Left hindlimb (tissue), 1 donor: ENCODE measurements at regions not wholly inside any gene's neighbourhood (a gene's known extent, or its start where the extent isn't known, plus 50 kb on each side); places are given as distances from the start of the nearest gene placed in this dataset.

Experiments used
- DNase-seq: peaks from one replicate; pipeline ENCODE4 v3.0.0-alpha.2; 2018

GRCh38 chr12:126343321-126343720 lies 1278.1 kb downstream of the AACS start:
- no peak for DNase-seq

- DNase-seq = no peak
These were observed 1280.9 kb downstream of the AACS start for GRCh38 chr12:126346087-126346486.

- no peak for DNase-seq
These were observed 1282.2 kb downstream of the AACS start for GRCh38 chr12:126347421-126347820.

- no peak for DNase-seq
These were observed 1284.1 kb downstream of the AACS start for GRCh38 chr12:126349383-126349782.

- DNase-seq = no peak
These were observed 1288.4 kb downstream of the AACS start for GRCh38 chr12:126353604-126354003.

- no peak for DNase-seq
These were observed 1289.4 kb downstream of the AACS start for GRCh38 chr12:126354633-126355032.

- DNase-seq = no peak
These were observed 1290.1 kb downstream of the AACS start for GRCh38 chr12:126355346-126355745.

- no peak for DNase-seq
These were observed 1293.6 kb downstream of the AACS start for GRCh38 chr12:126358806-126359205.

GRCh38 chr12:126359216-126359615 lies 1294.0 kb downstream of the AACS start:
- no peak for DNase-seq

- no peak for DNase-seq
These were observed 1296.6 kb downstream of the AACS start for GRCh38 chr12:126361804-126362203.

GRCh38 chr12:126362493-126362892 lies 1297.3 kb downstream of the AACS start:
- DNase-seq = no peak

- DNase-seq = no peak
These were observed 1297.7 kb downstream of the AACS start for GRCh38 chr12:126362964-126363363.

- no peak for DNase-seq
These were observed 1304.5 kb downstream of the AACS start for GRCh38 chr12:126369487-126370463.

GRCh38 chr12:126383506-126383905 lies 1318.3 kb downstream of the AACS start:
- DNase-seq = no peak

GRCh38 chr12:126384026-126384564 lies 1318.9 kb downstream of the AACS start:
- DNase-seq = peak; percentile 40

- DNase-seq = no peak
These were observed 1320.5 kb downstream of the AACS start for GRCh38 chr12:126385785-126386184.

GRCh38 chr12:126389220-126389841 lies 1324.1 kb downstream of the AACS start:
- DNase-seq = no peak

- no peak for DNase-seq
These were observed 1324.7 kb downstream of the AACS start for GRCh38 chr12:126389961-126390360.

- DNase-seq = no peak
These were observed 1325.8 kb downstream of the AACS start for GRCh38 chr12:126390969-126391566.

- DNase-seq = no peak
These were observed 1331.3 kb downstream of the AACS start for GRCh38 chr12:126396536-126396935.

GRCh38 chr12:126397071-126397581 lies 1331.9 kb downstream of the AACS start:
- no peak for DNase-seq

- no peak for DNase-seq
These were observed 1332.4 kb downstream of the AACS start for GRCh38 chr12:126397660-126398059.

- DNase-seq = no peak
These were observed 1335.6 kb downstream of the AACS start for GRCh38 chr12:126400831-126401230.
